ENCODE measurements at regions not wholly inside any gene's neighbourhood (a gene's known extent, or its start where the extent isn't known, plus 50 kb on each side); places are given as distances from the start of the nearest gene placed in this dataset.
"Not testable (repeated sequence)": the region's sequence is repeated elsewhere in the genome, so short reads cannot be mapped to it uniquely, and the experiment has no call there.

GRCh38 chr4:128620279-128620965 lies 189.1 kb upstream of the JADE1 start:
- peak; percentile 10 for TF ChIP-seq RBM25 (IDR thresholded peaks at IDR 0.05; ENCODE audit: low read depth, low read length, severe bottlenecking)
- peak; percentile 45; the same call in 1 of the 2 replicates for TF ChIP-seq C11orf30 (IDR thresholded peaks at IDR 0.05; ENCODE audit: low read depth)
- peak; percentile 45; the same call in 1 of the 2 replicates for TF ChIP-seq CC2D1A (IDR thresholded peaks at IDR 0.05)
- TF ChIP-seq NFYB (IDR thresholded peaks at IDR 0.05; ENCODE audit: extremely low read depth, insufficient read length), result peak; percentile 61
- TF ChIP-seq ZBTB33 (CRISPR knock-in tag; IDR thresholded peaks at IDR 0.05), result 0 out of 2 replicates have a peak, but pooled peaks have one; percentile 27
- TF ChIP-seq MAFG (tag; conservative IDR thresholded peaks at IDR 0.05), result 0 out of 2 replicates have a peak, but pooled peaks have one; percentile 16
- TF ChIP-seq ZNF316 (IDR thresholded peaks at IDR 0.05), result peak; percentile 66
- H3K9me1 ChIP-seq (ENCODE audit: control insufficient read depth, insufficient read depth, low read length); H3K4me2 ChIP-seq (ENCODE audit: insufficient read depth, low read length); H3K36me3 ChIP-seq (ENCODE audit: control insufficient read depth, insufficient read depth, low read length); H4K20me1 ChIP-seq (replicated peaks; ENCODE audit: control insufficient read depth, insufficient read depth, low read length); DNase-seq (ENCODE audit: extremely low read depth in 1 of 4, low spot score in 3 of 4); H3K27me3 ChIP-seq (ENCODE audit: control insufficient read depth in 2 of 2, insufficient read depth in 2 of 2, low read length in 2 of 2); FAIRE-seq; H2AFZ ChIP-seq (ENCODE audit: low read depth, low read length); CTCF ChIA-PET (ENCODE audit: low intra/inter-chr PET ratio); BruUV-seq (replicated peaks); H3K79me2 ChIP-seq (ENCODE audit: control insufficient read depth, insufficient read depth, low read length); H3K4me1 ChIP-seq (replicated peaks in 1 of 2; ENCODE audit: control insufficient read depth in 2 of 2, insufficient read depth in 2 of 2, low read length in 2 of 2); intact Hi-C loops (cut with micrococcal nuclease); H3K4me3 ChIP-seq; H3K27ac ChIP-seq (ENCODE audit: extremely low read depth, low read depth, low read length); H3K9ac ChIP-seq (ENCODE audit: insufficient read depth in 1 of 2, low read depth in 2 of 2, low read length in 2 of 2); in situ Hi-C loops (cut with MboI); H3K9me3 ChIP-seq (replicated peaks; ENCODE audit: control insufficient read depth, insufficient read depth, low read depth, low read length); ATAC-seq: not testable (repeated sequence)
- POLR2A ChIA-PET, result interaction anchor here (0.5 kb wide), 1 partner anchor 14 kb away, joined by 3 read pairs; no protein-coding TSS in a partner anchor
- WGBS (ENCODE audit: insufficient coverage, low coverage, missing lambda C conversion rate), result 62% methylated on average over 5 of the region's 7 CpGs
